ENCODE measurements at regions not wholly inside any gene's neighbourhood (a gene's known extent, or its start where the extent isn't known, plus 50 kb on each side); places are given as distances from the start of the nearest gene placed in this dataset.

- no peak for TF ChIP-seq CTCF (IDR thresholded peaks at IDR 0.05)
- TF ChIP-seq POLR2AphosphoS5 (IDR thresholded peaks at IDR 0.05): no peak
- TF ChIP-seq POLR2A (IDR thresholded peaks at IDR 0.05): no peak
Measured at GRCh38 chr2:82524826-82525225, 1934.3 kb downstream of the SUCLG1 start.

Measured in upper lobe of left lung (tissue), 4 donors.